GM12878 (cell line): ENCODE measurements at regions not wholly inside any gene's neighbourhood (a gene's known extent, or its start where the extent isn't known, plus 50 kb on each side); places are given as distances from the start of the nearest gene placed in this dataset.

Experiments used
- ATAC-seq: fragments of 200-7000 bp; cut with Tn5 transposase; 3 replicates; pipeline ENCODE4 v1.9.1; 2020; ENCODE audit warnings: mild to moderate bottlenecking, moderate library complexity
- BruUV-seq: library from RNA; stranded (reverse); fragments of 400-500 nt; replicated peaks from 2 replicates; lab custom pipeline; 2021; lab: Mats Ljungman, UMichigan
- CTCF ChIA-PET: fragments of 300-600 bp; sonication (Branson Sonifier 250); formaldehyde crosslinking; extraction: SDS; loops from one replicate; lab custom pipeline; 2021; ENCODE audit warnings: inconsistent platforms; lab: Yijun Ruan, JAX
- POLR2A ChIA-PET: fragments of 350-600 bp; formaldehyde crosslinking; extraction: SDS; loops from one replicate; lab custom pipeline; 2021; ENCODE audit warnings: inconsistent platforms; lab: Charles Lee
- RAD21 ChIA-PET: fragments of 300-600 bp; sonication (Branson Sonifier 250); formaldehyde crosslinking; loops from one replicate; lab custom pipeline; 2023; ENCODE audit warnings: antibody characterized with exemption; ENCODE audit not compliant: unreplicated experiment; lab: Charles Lee
- SMC1A ChIA-PET: fragments of 300-600 bp; sonication (Branson Sonifier 250); formaldehyde crosslinking; loops from one replicate; lab custom pipeline; 2023; ENCODE audit not compliant: unreplicated experiment, uncharacterized antibody; lab: Charles Lee
- DNase-seq: peaks from one replicate; pipeline ENCODE4 v3.0.0-alpha.2; 2011; ENCODE audit warnings: low read depth, low spot score
- FAIRE-seq: peaks from 3 replicates; lab custom pipeline; 2011; peaks lifted over from hg19 to GRCh38; lab: Jason Lieb, UNC
- H2AFZ ChIP-seq: 2 replicates; pipeline ENCODE4 v1.6.0; 2011; ENCODE audit warnings: low read depth, low read length, control low read depth; ENCODE audit not compliant: control insufficient read depth
- H3K27ac ChIP-seq: 2 replicates; pipeline ENCODE4 v1.5.1; 2011; ENCODE audit warnings: control low read depth; ENCODE audit not compliant: control insufficient read depth, insufficient read depth
- H3K27me3 ChIP-seq, 2 experiments: replicated peaks in 1 of 2; 2 replicates each; pipeline versions ENCODE4 v1.6.0 to v1.6.1; 2011; ENCODE audit warnings: low read length in 1 of 2; ENCODE audit not compliant: control insufficient read depth in 2 of 2, insufficient read depth in 2 of 2
- H3K36me3 ChIP-seq, 2 experiments: 2 replicates each; pipeline ENCODE4 v1.5.1; 2011; ENCODE audit warnings: low read length in 1 of 2; ENCODE audit not compliant: control insufficient read depth in 2 of 2, insufficient read depth in 2 of 2
- H3K4me1 ChIP-seq: 2 replicates; pipeline ENCODE4 v1.6.1; 2011; ENCODE audit warnings: mild to moderate bottlenecking, low read length, moderate library complexity, mixed read lengths; ENCODE audit not compliant: control insufficient read depth, insufficient read depth
- H3K4me2 ChIP-seq: 2 replicates; pipeline ENCODE4 v1.6.0; 2011; ENCODE audit warnings: control low read depth; ENCODE audit not compliant: control insufficient read depth, insufficient read depth
- H3K4me3 ChIP-seq: fragments of 200-600 bp; sonication (generic); 2 replicates; pipeline ENCODE4 v1.5.1; 2016
- H3K79me2 ChIP-seq: 2 replicates; pipeline ENCODE4 v1.6.0; 2011; ENCODE audit warnings: low read length; ENCODE audit not compliant: control insufficient read depth, insufficient read depth
- H3K9ac ChIP-seq: 2 replicates; pipeline ENCODE4 v1.8.0; 2011; ENCODE audit warnings: low read length, control low read depth, mixed read lengths; ENCODE audit not compliant: control insufficient read depth, insufficient read depth
- H3K9me3 ChIP-seq: replicated peaks from 3 replicates; pipeline ENCODE4 v1.5.1; 2011; ENCODE audit warnings: mild to moderate bottlenecking, low read length; ENCODE audit not compliant: control insufficient read depth, insufficient read depth
- H4K20me1 ChIP-seq: 2 replicates; pipeline ENCODE4 v1.6.0; 2011; ENCODE audit not compliant: control insufficient read depth, insufficient read depth
- ASH2L ChIP-seq: fragments of 300-600, 200-600 bp; sonication (generic); IDR thresholded peaks from 2 replicates; pipeline ENCODE4 v1.6.1; 2017; ENCODE audit warnings: low read depth, mild to moderate bottlenecking, borderline replicate concordance
- BCLAF1 ChIP-seq: fragments of 450-650 bp; IDR thresholded peaks from 2 replicates; pipeline ENCODE4 v1.6.1; 2017; ENCODE audit warnings: antibody characterized with exemption, mild to moderate bottlenecking, moderate library complexity
- EED ChIP-seq: sonication (generic); IDR thresholded peaks from 2 replicates; pipeline ENCODE4 v1.6.1; 2016; ENCODE audit warnings: antibody characterized with exemption, low read depth
- ESRRA ChIP-seq: IDR thresholded peaks from 2 replicates; pipeline ENCODE4 v1.6.1; 2012; ENCODE audit warnings: mild to moderate bottlenecking, low read length, improper control_type of control experiment
- LARP7 ChIP-seq: fragments of 450-650 bp; IDR thresholded peaks from 2 replicates; pipeline ENCODE4 v1.6.1; 2017; ENCODE audit warnings: mild to moderate bottlenecking
- MAX ChIP-seq: IDR thresholded peaks from 2 replicates; pipeline ENCODE4 v1.6.1; 2012; ENCODE audit warnings: low read depth, low read length, improper control_type of control experiment
- RAD21 ChIP-seq: IDR thresholded peaks from 2 replicates; pipeline ENCODE4 v1.6.1; 2011; ENCODE audit warnings: mild to moderate bottlenecking, low read depth, low read length, moderate library complexity; ENCODE audit not compliant: insufficient read depth
- RBBP5 ChIP-seq: fragments of 200-600 bp; sonication (generic); conservative IDR thresholded peaks from 2 replicates; pipeline ENCODE4 v1.6.1; 2016
- TCF12 ChIP-seq: IDR thresholded peaks from 2 replicates; pipeline ENCODE4 v1.6.1; 2011; ENCODE audit warnings: low read depth, mild to moderate bottlenecking, low read length
- ZBTB40 ChIP-seq: fragments of 450-650 bp; IDR thresholded peaks from 2 replicates; pipeline ENCODE4 v1.6.1; 2016; ENCODE audit warnings: mild to moderate bottlenecking, moderate library complexity, borderline replicate concordance
- ZNF274 ChIP-seq: IDR thresholded peaks from one replicate; pipeline ENCODE4 v1.8.0; 2011; ENCODE audit not compliant: insufficient read length, insufficient read depth
- WGBS: methylation state at CpG from one replicate; pipeline ENCODE4 v1.1.6; 2016; ENCODE audit warnings: low lambda C conversion rate; ENCODE audit not compliant: insufficient replicate concordance, insufficient coverage; ENCODE audit errors: missing lambda C conversion rate; 5-methylcytosine and 5-hydroxymethylcytosine counted together
- in situ Hi-C: fragments of 300-500 bp; cut with MboI; formaldehyde crosslinking; loops from 9 replicates; pipeline ENCODE4 v1.14.3; 2018; ENCODE audit warnings: mixed read lengths
- intact Hi-C: fragments of 100-400 bp; cut with micrococcal nuclease; formaldehyde crosslinking; loops from one replicate; pipeline ENCODE4 v1.14.2; 2022; ENCODE audit not compliant: unreplicated experiment

GRCh38 chr9:12908895-12909294, 134.1 kb downstream of the LURAP1L start:
- POLR2A ChIA-PET: no interaction called here
- H4K20me1 ChIP-seq: no peaks in the 10 kb centered on the region
- SMC1A ChIA-PET: interaction anchor here (1.4 to 1.5 kb wide), 2 partner anchors 9 to 185 kb away, joined by 3 read pairs; no protein-coding TSS in a partner anchor
- ATAC-seq (no peak), FAIRE-seq (no peak), DNase-seq (no peak)
- in situ Hi-C loops: no loop called here
- WGBS: 11% methylated on average over 3 of the region's 3 CpGs
- CTCF ChIA-PET: interaction anchor here (0.6 to 1.8 kb wide), 2 partner anchors 16 to 78 kb away, joined by 3 read pairs; no protein-coding TSS in a partner anchor
- RAD21 ChIA-PET: no interaction called here
- no peak overlapping the region for H3K9ac ChIP-seq
- H3K79me2 ChIP-seq: no peaks in the 10 kb centered on the region
- H3K4me3 ChIP-seq: no peak overlapping the region
- H3K27me3 ChIP-seq: no peaks in the 10 kb centered on the region
- H3K27ac ChIP-seq: no peak overlapping the region
- no peaks in the 10 kb centered on the region for H3K9me3 ChIP-seq
- BruUV-seq: no TSS peak
- no peak overlapping the region for H2AFZ ChIP-seq
- H3K4me2 ChIP-seq: no peak overlapping the region
- H3K36me3 ChIP-seq: no peaks in the 10 kb centered on the region
- TF ChIP-seq ZBTB40: no peak
- TF ChIP-seq ZNF274: no peak
- TF ChIP-seq RBBP5: no peak
- TF ChIP-seq RAD21: no peak
- TF ChIP-seq LARP7: no peak
- no peak for TF ChIP-seq BCLAF1
- no peak for TF ChIP-seq ESRRA
- TF ChIP-seq MAX: no peak
- no peak for TF ChIP-seq EED
- no peak for TF ChIP-seq TCF12
- no peak for TF ChIP-seq ASH2L
- intact Hi-C loops: no loop called here
- no peaks in the 10 kb centered on the region for H3K4me1 ChIP-seq
